HG03175 (cell line): ENCODE measurements at regions not wholly inside any gene's neighbourhood (a gene's known extent, or its start where the extent isn't known, plus 50 kb on each side); places are given as distances from the start of the nearest gene placed in this dataset.

Experiments used
- ATAC-seq: cut with Tn5 transposase; IDR thresholded peaks from one replicate; pipeline ENCODE4 v1.9.1; 2021; ENCODE audit warnings: mild to moderate bottlenecking, moderate library complexity; ENCODE audit not compliant: unreplicated experiment

GRCh38 chr14:22513066-22513812 lies 75.8 kb downstream of the DAD1 start:
- no peak for ATAC-seq

GRCh38 chr14:22512106-22512814 lies 76.8 kb downstream of the DAD1 start:
- no peak for ATAC-seq

- ATAC-seq = no peak
These were observed 78.4 kb downstream of the DAD1 start for GRCh38 chr14:22510527-22511110.

GRCh38 chr14:22509751-22510300 lies 79.2 kb downstream of the DAD1 start:
- ATAC-seq = no peak

- ATAC-seq = no peak
These were observed 79.9 kb downstream of the DAD1 start for GRCh38 chr14:22509036-22509709.

- no peak for ATAC-seq
These were observed 80.4 kb downstream of the DAD1 start for GRCh38 chr14:22508662-22509035.

GRCh38 chr14:22508150-22508457 lies 80.9 kb downstream of the DAD1 start:
- ATAC-seq = no peak

- ATAC-seq = no peak
These were observed 82.2 kb downstream of the DAD1 start for GRCh38 chr14:22506778-22507351.

GRCh38 chr14:22506378-22506710 lies 82.7 kb downstream of the DAD1 start:
- ATAC-seq = no peak

- ATAC-seq = no peak
These were observed 83.2 kb downstream of the DAD1 start for GRCh38 chr14:22505697-22506377.

GRCh38 chr14:22505309-22505696 lies 83.7 kb downstream of the DAD1 start:
- no peak for ATAC-seq

GRCh38 chr14:22502551-22502950 lies 86.5 kb downstream of the DAD1 start:
- no peak for ATAC-seq

- no peak for ATAC-seq
These were observed 87.0 kb downstream of the DAD1 start for GRCh38 chr14:22502007-22502406.

GRCh38 chr14:22500954-22501726 lies 87.9 kb downstream of the DAD1 start:
- no peak for ATAC-seq

GRCh38 chr14:22500525-22500924 lies 88.5 kb downstream of the DAD1 start:
- ATAC-seq = no peak

- ATAC-seq = no peak
These were observed 91.3 kb downstream of the DAD1 start for GRCh38 chr14:22497671-22498093.

GRCh38 chr14:22497144-22497423 lies 91.9 kb downstream of the DAD1 start:
- peak; percentile 38 for ATAC-seq

- ATAC-seq = no peak
These were observed 94.4 kb downstream of the DAD1 start for GRCh38 chr14:22494486-22495135.

GRCh38 chr14:22493753-22494152 lies 95.3 kb downstream of the DAD1 start:
- no peak for ATAC-seq
